SK-N-SH treated with all-trans-retinoic acid at 6 μM for 48 hours (cell line): ENCODE measurements at regions not wholly inside any gene's neighbourhood (a gene's known extent, or its start where the extent isn't known, plus 50 kb on each side); places are given as distances from the start of the nearest gene placed in this dataset.
"Not testable (repeated sequence)": the region's sequence is repeated elsewhere in the genome, so short reads cannot be mapped to it uniquely, and the experiment has no call there.

Experiments used
- ATAC-seq: fragments of 200-7000 bp; cut with Tn5 transposase; 3 replicates; pipeline ENCODE4 v1.9.1; 2020; ENCODE audit warnings: mild to moderate bottlenecking, moderate library complexity
- ARNTL ChIP-seq: fragments of 450-650 bp; formaldehyde crosslinking; IDR thresholded peaks from 2 replicates; pipeline ENCODE4 v1.5.0; 2020; ENCODE audit warnings: low read depth, mild to moderate bottlenecking, moderate library complexity, borderline replicate concordance
- GLIS3 ChIP-seq: fragments of 250-450 bp; sonication (Bioruptor Pico); IDR thresholded peaks from 2 replicates; pipeline ENCODE4 v1.5.0; 2020; ENCODE audit warnings: mild to moderate bottlenecking, moderate library complexity
- ISL1 ChIP-seq: fragments of 250-450 bp; sonication (Bioruptor Pico); IDR thresholded peaks from 2 replicates; pipeline ENCODE4 v2.1.2; 2022; ENCODE audit warnings: mild to moderate bottlenecking, moderate library complexity
- OSR1 ChIP-seq: fragments of 250-450 bp; sonication (Bioruptor Pico); IDR thresholded peaks from 2 replicates; pipeline ENCODE4 v1.8.0; 2022; ENCODE audit warnings: moderate library complexity, mild to moderate bottlenecking, inconsistent platforms
- POU6F1 ChIP-seq: fragments of 250-450 bp; sonication (Bioruptor Pico); IDR thresholded peaks from 2 replicates; pipeline ENCODE4 v1.8.0; 2021; ENCODE audit warnings: low read depth, mild to moderate bottlenecking, moderate library complexity, borderline replicate concordance
- PPARA ChIP-seq: fragments of 250-450 bp; sonication (Bioruptor Pico); IDR thresholded peaks from 2 replicates; pipeline ENCODE4 v1.5.0; 2020; ENCODE audit warnings: mild to moderate bottlenecking, borderline replicate concordance
- RARB ChIP-seq: fragments of 250-450 bp; sonication (Bioruptor Pico); IDR thresholded peaks from 2 replicates; pipeline ENCODE4 v1.8.0; 2021; ENCODE audit warnings: mild to moderate bottlenecking, moderate library complexity
- TCF4 ChIP-seq: fragments of 250-450 bp; sonication (Bioruptor Pico); IDR thresholded peaks from 2 replicates; pipeline ENCODE4 v1.8.0; 2021; ENCODE audit warnings: mild to moderate bottlenecking, moderate library complexity, borderline replicate concordance
- TOX ChIP-seq: fragments of 250-450 bp; sonication (Bioruptor Pico); IDR thresholded peaks from 2 replicates; pipeline ENCODE4 v1.8.0; 2021; ENCODE audit warnings: mild to moderate bottlenecking, moderate library complexity, borderline replicate concordance
- TSHZ2 ChIP-seq: fragments of 250-450 bp; sonication (Bioruptor Pico); IDR thresholded peaks from 2 replicates; pipeline ENCODE4 v1.5.0; 2020; ENCODE audit warnings: mild to moderate bottlenecking, moderate library complexity
- ZC3H10 ChIP-seq: fragments of 250-450 bp; sonication (Bioruptor Pico); IDR thresholded peaks from 2 replicates; pipeline ENCODE4 v1.5.1; 2021; ENCODE audit warnings: mild to moderate bottlenecking, moderate library complexity
- ZFP3 ChIP-seq: fragments of 250-450 bp; sonication (Bioruptor Pico); IDR thresholded peaks from 2 replicates; pipeline ENCODE4 v1.5.0; 2020; ENCODE audit warnings: mild to moderate bottlenecking, moderate library complexity
- ZFP30 ChIP-seq: fragments of 450-650 bp; formaldehyde crosslinking; IDR thresholded peaks from 2 replicates; pipeline ENCODE4 v1.5.0; 2022; ENCODE audit warnings: mild to moderate bottlenecking, moderate library complexity
- ZNF8 ChIP-seq: fragments of 450-650 bp; formaldehyde crosslinking; IDR thresholded peaks from 2 replicates; pipeline ENCODE4 v1.5.0; 2020; ENCODE audit warnings: mild to moderate bottlenecking, moderate library complexity
- TF ChIP-seq, protein P1 (sequence below): fragments of 250-450 bp; sonication (Bioruptor Pico); IDR thresholded peaks from 2 replicates; pipeline ENCODE4 v1.5.1; 2020; ENCODE audit warnings: low read depth, mild to moderate bottlenecking, moderate library complexity

DNA sequence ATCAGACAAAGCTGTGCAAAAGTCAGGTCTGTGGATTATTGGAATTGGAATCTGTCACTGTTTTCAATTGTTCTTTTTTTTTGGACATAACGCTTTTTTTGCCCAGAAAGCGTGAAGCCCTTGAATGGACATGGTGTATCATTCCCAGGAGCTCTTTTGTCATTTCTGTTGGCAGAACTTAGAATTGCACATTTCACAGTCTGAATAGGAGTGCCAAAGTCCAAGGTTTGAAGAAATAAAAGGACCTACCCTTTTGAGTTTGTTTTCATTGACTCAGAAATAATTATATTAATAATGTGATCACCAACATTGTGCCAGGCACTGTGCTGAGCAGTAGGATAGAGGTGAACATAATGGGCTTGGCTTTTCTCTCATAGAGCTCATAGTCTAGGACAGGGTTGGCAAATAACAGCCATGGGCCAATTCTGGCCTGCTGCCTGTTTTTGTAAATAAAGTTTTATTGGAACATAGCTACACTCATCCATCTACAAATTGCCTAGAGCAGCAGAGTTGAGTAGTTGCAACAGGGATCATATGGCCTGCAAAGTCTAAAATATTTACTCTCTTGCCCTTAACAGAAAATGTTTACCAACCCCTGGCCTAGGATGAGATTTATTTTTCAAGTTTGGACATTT lies 62.6 kb upstream of the ATXN1 start:
- no peak for ATAC-seq
- TF ChIP-seq TOX (CRISPR knock-in tag) (no peak), ARNTL (CRISPR knock-in tag) (no peak)

DNA sequence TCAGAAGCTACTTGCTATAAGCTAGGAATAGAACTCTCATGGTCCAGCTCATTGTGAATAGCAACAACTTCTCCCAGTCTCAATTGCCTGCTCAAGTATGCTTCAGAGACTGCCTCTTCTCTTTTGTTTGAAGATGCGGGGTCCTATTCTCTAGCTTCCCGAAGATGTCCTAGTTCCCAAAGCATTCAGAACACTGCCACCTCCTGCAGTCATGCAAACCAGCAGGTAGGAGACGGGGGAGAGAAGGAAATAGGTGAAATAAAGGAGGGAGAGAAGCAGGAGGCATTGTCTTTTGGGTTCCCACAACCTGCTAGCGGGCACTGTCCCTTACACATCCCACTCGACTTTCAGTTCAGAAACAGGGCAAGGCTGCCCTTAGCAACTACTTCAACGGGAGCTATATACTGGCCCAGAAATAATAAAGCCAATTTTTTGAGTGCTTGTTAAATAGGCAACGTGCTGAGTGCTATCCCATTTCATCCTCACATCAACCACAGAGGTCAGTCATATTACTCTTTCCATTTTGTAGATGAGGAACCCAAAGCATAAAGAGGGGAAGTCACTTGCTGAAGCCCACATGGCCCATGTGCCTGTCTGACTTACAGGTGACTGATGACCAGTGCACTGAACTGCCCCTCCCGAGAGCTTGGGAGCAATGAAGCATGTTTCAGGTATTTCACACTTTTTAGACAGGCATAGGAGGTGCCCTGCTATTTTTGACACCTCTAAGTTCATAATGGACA lies 61.9 kb upstream of the ATXN1 start:
- TF ChIP-seq TSHZ2 (no peak), OSR1 (CRISPR knock-in tag) (no peak), ZC3H10 (CRISPR knock-in tag) (no peak), POU6F1 (CRISPR knock-in tag) (no peak), RARB (no peak), PPARA (no peak), TCF4 (no peak)
- no peak for ATAC-seq

DNA sequence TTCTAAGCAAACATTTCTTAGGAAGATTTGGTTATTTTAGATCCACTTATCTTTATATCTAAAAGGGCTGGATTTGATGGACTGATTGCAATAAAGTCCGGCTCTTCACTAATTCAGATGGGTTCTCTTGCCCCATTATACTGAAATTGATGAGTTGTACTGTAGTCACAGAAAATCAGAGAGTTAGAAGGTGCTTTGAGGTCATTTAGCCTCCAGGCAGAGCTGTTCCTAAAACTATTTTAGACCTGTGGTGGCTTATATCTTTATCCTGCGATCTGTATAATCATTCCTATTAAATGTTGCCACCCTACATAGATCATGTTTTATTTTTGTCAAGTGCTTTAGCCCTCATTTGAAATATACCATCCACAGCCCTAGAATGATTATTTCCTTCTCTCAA lies 61.3 kb upstream of the ATXN1 start:
- ATAC-seq: no peak
- no peak for TF ChIP-seq ZFP3 (CRISPR knock-in tag)

- ATAC-seq: no peak
- TF ChIP-seq PPARA: no peak
- no peak for TF ChIP-seq ZNF8 (CRISPR knock-in tag)
- no peak for TF ChIP-seq GLIS3
- no peak for TF ChIP-seq ZFP30
- TF ChIP-seq, protein P1, sequence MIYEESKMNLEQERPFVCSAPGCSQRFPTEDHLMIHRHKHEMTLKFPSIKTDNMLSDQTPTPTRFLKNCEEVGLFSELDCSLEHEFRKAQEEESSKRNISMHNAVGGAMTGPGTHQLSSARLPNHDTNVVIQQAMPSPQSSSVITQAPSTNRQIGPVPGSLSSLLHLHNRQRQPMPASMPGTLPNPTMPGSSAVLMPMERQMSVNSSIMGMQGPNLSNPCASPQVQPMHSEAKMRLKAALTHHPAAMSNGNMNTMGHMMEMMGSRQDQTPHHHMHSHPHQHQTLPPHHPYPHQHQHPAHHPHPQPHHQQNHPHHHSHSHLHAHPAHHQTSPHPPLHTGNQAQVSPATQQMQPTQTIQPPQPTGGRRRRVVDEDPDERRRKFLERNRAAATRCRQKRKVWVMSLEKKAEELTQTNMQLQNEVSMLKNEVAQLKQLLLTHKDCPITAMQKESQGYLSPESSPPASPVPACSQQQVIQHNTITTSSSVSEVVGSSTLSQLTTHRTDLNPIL (CRISPR knock-in tag): no peak
- TF ChIP-seq ISL1 (CRISPR knock-in tag): no peak
- no peak for TF ChIP-seq TOX (CRISPR knock-in tag)
- TF ChIP-seq ZFP3 (CRISPR knock-in tag): no peak
Measured at GRCh38 chr6:16821834-16822264, 60.6 kb upstream of the ATXN1 start.

DNA sequence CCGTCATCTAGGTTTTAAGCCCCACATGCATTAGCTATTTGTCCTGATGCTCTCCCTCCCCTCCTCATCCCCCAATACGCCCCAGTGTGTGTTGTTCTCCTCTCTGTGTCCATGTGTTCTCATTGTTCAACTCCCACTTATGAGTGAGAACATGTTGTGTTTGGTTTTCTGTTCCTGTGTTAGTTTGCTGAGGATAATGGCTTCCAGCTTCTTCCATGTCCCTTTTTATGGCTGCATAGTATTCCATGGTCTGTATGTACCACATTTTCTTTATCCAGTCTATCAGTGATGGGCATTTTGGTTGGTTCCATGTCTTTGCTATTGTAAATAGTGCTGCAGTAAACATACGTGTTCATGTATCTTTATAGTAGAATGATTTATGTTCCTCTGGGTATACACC lies 59.0 kb upstream of the ATXN1 start:
- ATAC-seq: not testable (repeated sequence)

- TF ChIP-seq ARNTL (CRISPR knock-in tag) (no peak), ZFP30 (no peak), TCF4 (no peak), RARB (no peak), TSHZ2 (no peak)
- TF ChIP-seq, protein P1 (CRISPR knock-in tag): no peak
- ATAC-seq: peak; percentile 61; the same call in 2 of the 3 replicates
Measured at GRCh38 chr6:16819752-16820151, 58.5 kb upstream of the ATXN1 start.
